ENCODE measurements at regions not wholly inside any gene's neighbourhood (a gene's known extent, or its start where the extent isn't known, plus 50 kb on each side); places are given as distances from the start of the nearest gene placed in this dataset.

DNA sequence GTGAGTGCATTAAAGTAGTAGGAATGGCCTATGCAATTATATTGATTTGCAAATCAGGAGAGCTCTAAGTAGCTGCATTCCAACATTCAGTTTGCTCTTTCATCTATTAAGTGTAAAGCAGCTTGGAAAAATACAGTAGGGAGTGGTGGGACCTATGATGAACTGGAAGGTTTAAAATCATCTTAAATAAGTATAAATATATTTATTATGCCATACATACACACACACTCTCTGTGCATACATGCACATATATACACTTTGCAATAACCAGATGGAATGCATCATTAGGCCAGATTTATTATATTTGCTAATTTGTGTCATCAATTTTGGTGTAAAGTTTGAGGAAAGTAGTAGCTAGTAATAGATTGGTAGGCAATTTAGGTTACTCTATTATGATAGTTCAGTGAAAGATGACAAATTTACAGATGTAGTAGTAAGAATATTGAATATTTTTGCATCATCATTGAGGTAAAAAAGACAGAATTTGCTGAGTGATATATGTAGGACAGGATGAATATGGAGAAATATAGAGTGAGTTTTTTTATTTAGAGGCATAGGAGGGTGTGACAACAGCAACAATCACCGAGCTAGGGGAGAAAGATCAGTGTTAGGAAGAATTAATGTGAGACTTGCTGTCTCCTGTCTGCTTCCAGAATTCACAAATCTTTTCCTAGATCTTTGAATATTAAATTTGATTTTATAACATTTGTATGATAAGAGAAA is 961.0 kb upstream of the CDH2 start:
- TF ChIP-seq, protein P1, sequence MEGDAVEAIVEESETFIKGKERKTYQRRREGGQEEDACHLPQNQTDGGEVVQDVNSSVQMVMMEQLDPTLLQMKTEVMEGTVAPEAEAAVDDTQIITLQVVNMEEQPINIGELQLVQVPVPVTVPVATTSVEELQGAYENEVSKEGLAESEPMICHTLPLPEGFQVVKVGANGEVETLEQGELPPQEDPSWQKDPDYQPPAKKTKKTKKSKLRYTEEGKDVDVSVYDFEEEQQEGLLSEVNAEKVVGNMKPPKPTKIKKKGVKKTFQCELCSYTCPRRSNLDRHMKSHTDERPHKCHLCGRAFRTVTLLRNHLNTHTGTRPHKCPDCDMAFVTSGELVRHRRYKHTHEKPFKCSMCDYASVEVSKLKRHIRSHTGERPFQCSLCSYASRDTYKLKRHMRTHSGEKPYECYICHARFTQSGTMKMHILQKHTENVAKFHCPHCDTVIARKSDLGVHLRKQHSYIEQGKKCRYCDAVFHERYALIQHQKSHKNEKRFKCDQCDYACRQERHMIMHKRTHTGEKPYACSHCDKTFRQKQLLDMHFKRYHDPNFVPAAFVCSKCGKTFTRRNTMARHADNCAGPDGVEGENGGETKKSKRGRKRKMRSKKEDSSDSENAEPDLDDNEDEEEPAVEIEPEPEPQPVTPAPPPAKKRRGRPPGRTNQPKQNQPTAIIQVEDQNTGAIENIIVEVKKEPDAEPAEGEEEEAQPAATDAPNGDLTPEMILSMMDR (IDR thresholded peaks at IDR 0.05), result no peak
- TF ChIP-seq POLR2A (IDR thresholded peaks at IDR 0.05), result no peak

Measured in body of pancreas (tissue), 4 donors.